ENCODE measurements at regions not wholly inside any gene's neighbourhood (a gene's known extent, or its start where the extent isn't known, plus 50 kb on each side); places are given as distances from the start of the nearest gene placed in this dataset.

DNA sequence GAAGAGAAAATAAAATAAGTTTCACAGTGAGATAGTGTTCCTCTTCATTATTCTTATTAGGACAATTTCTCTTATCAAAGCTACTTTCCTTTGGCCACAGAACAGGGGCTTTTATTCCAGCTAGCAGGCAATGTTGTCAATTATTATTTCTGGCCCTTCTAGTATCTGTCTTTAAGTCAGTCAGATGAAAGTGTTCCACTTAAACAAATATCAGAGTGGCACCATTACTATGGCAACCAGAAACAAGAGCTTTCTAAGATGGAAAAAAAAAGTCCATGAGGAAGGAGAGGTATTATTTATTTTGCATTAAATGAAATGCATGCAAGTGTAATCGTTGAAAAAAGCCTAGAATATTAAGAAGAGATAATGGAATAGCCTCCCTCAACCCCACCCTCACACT, 426.4 kb downstream of the TUSC7 start:
- TF ChIP-seq, protein P1, sequence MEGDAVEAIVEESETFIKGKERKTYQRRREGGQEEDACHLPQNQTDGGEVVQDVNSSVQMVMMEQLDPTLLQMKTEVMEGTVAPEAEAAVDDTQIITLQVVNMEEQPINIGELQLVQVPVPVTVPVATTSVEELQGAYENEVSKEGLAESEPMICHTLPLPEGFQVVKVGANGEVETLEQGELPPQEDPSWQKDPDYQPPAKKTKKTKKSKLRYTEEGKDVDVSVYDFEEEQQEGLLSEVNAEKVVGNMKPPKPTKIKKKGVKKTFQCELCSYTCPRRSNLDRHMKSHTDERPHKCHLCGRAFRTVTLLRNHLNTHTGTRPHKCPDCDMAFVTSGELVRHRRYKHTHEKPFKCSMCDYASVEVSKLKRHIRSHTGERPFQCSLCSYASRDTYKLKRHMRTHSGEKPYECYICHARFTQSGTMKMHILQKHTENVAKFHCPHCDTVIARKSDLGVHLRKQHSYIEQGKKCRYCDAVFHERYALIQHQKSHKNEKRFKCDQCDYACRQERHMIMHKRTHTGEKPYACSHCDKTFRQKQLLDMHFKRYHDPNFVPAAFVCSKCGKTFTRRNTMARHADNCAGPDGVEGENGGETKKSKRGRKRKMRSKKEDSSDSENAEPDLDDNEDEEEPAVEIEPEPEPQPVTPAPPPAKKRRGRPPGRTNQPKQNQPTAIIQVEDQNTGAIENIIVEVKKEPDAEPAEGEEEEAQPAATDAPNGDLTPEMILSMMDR (conservative IDR thresholded peaks at IDR 0.05; ENCODE audit: low read depth in 2 of 2): no peak
- TF ChIP-seq EZH2phosphoT487 (IDR thresholded peaks at IDR 0.05; ENCODE audit: unreplicated experiment) (no peak), POLR2AphosphoS5 (IDR thresholded peaks at IDR 0.05; ENCODE audit: low read depth) (no peak), EZH2 (IDR thresholded peaks at IDR 0.05; ENCODE audit: low read depth, unreplicated experiment) (no peak), JUNB (IDR thresholded peaks at IDR 0.05; ENCODE audit: unreplicated experiment) (no peak), CREB1 (CRISPR knock-in tag; IDR thresholded peaks at IDR 0.05; ENCODE audit: low read depth) (no peak), ZNF114 (CRISPR knock-in tag; IDR thresholded peaks at IDR 0.05) (no peak)
- TF ChIP-seq, protein P2, sequence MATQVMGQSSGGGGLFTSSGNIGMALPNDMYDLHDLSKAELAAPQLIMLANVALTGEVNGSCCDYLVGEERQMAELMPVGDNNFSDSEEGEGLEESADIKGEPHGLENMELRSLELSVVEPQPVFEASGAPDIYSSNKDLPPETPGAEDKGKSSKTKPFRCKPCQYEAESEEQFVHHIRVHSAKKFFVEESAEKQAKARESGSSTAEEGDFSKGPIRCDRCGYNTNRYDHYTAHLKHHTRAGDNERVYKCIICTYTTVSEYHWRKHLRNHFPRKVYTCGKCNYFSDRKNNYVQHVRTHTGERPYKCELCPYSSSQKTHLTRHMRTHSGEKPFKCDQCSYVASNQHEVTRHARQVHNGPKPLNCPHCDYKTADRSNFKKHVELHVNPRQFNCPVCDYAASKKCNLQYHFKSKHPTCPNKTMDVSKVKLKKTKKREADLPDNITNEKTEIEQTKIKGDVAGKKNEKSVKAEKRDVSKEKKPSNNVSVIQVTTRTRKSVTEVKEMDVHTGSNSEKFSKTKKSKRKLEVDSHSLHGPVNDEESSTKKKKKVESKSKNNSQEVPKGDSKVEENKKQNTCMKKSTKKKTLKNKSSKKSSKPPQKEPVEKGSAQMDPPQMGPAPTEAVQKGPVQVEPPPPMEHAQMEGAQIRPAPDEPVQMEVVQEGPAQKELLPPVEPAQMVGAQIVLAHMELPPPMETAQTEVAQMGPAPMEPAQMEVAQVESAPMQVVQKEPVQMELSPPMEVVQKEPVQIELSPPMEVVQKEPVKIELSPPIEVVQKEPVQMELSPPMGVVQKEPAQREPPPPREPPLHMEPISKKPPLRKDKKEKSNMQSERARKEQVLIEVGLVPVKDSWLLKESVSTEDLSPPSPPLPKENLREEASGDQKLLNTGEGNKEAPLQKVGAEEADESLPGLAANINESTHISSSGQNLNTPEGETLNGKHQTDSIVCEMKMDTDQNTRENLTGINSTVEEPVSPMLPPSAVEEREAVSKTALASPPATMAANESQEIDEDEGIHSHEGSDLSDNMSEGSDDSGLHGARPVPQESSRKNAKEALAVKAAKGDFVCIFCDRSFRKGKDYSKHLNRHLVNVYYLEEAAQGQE (IDR thresholded peaks at IDR 0.05; ENCODE audit: unreplicated experiment): no peak

Data from GM23338 (cell line).